Right atrium auricular region (tissue), 2 donors: ENCODE measurements at regions not wholly inside any gene's neighbourhood (a gene's known extent, or its start where the extent isn't known, plus 50 kb on each side); places are given as distances from the start of the nearest gene placed in this dataset.
"Not testable (repeated sequence)": the region's sequence is repeated elsewhere in the genome, so short reads cannot be mapped to it uniquely, and the experiment has no call there.

Source experiments
- DNase-seq: peaks from one replicate; pipeline ENCODE4 v3.0.0-alpha.2; 2019; ENCODE audit warnings: low spot score
- H3K27ac ChIP-seq, 2 donors: fragments of 200-600 bp; sonication (generic); 1 replicate in 1 of 2; 2 replicates in 1 of 2; pipeline ENCODE4 v1.5.1; 2016 to 2019
- H3K27me3 ChIP-seq, 2 donors: fragments of 200-600 bp; sonication (generic); one replicate each; pipeline versions ENCODE4 v1.5.1 to v1.6.0; 2017 to 2019
- H3K36me3 ChIP-seq: fragments of 200-600 bp; sonication (generic); one replicate; pipeline ENCODE4 v1.5.1; 2016
- H3K4me1 ChIP-seq, 2 donors: fragments of 200-600 bp; sonication (generic); one replicate each; pipeline versions ENCODE4 v1.5.1 to v1.6.0; 2017 to 2019
- H3K4me3 ChIP-seq, 2 donors: fragments of 200-600 bp; sonication (generic); 1 replicate in 1 of 2; 2 replicates in 1 of 2; pipeline ENCODE4 v1.5.1; 2017 to 2019; ENCODE audit warnings: mild to moderate bottlenecking in 1 of 2, moderate library complexity in 1 of 2
- H3K9me3 ChIP-seq, 2 donors: fragments of 200-600 bp; sonication (generic); one replicate each; pipeline ENCODE4 v1.5.1; 2019
- CTCF ChIP-seq, 2 donors: fragments of 200-600 bp; sonication (generic); IDR thresholded peaks; one replicate each; pipeline ENCODE4 v1.5.1; 2019; ENCODE audit warnings: antibody characterized with exemption in 2 of 2

- Histone ChIP-seq H3K27me3 (no peaks in the 10 kb centered on the region), H3K36me3 (no peaks in the 10 kb centered on the region), H3K4me3 (no peak overlapping the region), H3K27ac (no peak overlapping the region), H3K4me1 (no peaks in the 10 kb centered on the region), H3K9me3 (no peaks in the 10 kb centered on the region)
- TF ChIP-seq CTCF (IDR thresholded peaks at IDR 0.05): no peak
- DNase-seq: no peak
These were observed 249.7 kb downstream of the ENC1 start for GRCh38 chr5:74390822-74391221.

- H3K9me3 ChIP-seq: no peaks in the 10 kb centered on the region
- no peaks in the 10 kb centered on the region for H3K27me3 ChIP-seq
- H3K4me3 ChIP-seq: no peak overlapping the region
- no peak overlapping the region for H3K27ac ChIP-seq
- H3K4me1 ChIP-seq: peaks cover 0 to under 1% of the 10 kb centered on the region in 2 donors
- DNase-seq: no peak
- no peak for TF ChIP-seq CTCF (IDR thresholded peaks at IDR 0.05)
- no peaks in the 10 kb centered on the region for H3K36me3 ChIP-seq
These were observed 250.3 kb downstream of the ENC1 start for GRCh38 chr5:74390306-74390637.

GRCh38 chr5:74389531-74390305 is 250.8 kb downstream of the ENC1 start:
- Histone ChIP-seq H3K4me1 (peaks cover 0 to 6% of the 10 kb centered on the region in 2 donors), H3K4me3 (no peak overlapping the region), H3K36me3 (no peaks in the 10 kb centered on the region), H3K27me3 (no peaks in the 10 kb centered on the region), H3K27ac (no peak overlapping the region), H3K9me3 (no peaks in the 10 kb centered on the region)
- TF ChIP-seq CTCF (IDR thresholded peaks at IDR 0.05): no peak
- DNase-seq: no peak

GRCh38 chr5:74388411-74388810 is 252.1 kb downstream of the ENC1 start:
- H3K27me3 ChIP-seq, H3K4me3 ChIP-seq, DNase-seq, H3K9me3 ChIP-seq, H3K27ac ChIP-seq, H3K36me3 ChIP-seq: not testable (repeated sequence)
- H3K4me1 ChIP-seq: peaks cover 0 to 19% of the 10 kb centered on the region in 2 donors

- no peak for DNase-seq
- H3K4me1 ChIP-seq: peaks cover 0 to 30% of the 10 kb centered on the region in 2 donors
- no peaks in the 10 kb centered on the region for H3K27me3 ChIP-seq
- no peak overlapping the region for H3K27ac ChIP-seq
- H3K4me3 ChIP-seq: no peak overlapping the region
- H3K9me3 ChIP-seq: no peaks in the 10 kb centered on the region
- no peak for TF ChIP-seq CTCF (IDR thresholded peaks at IDR 0.05)
- no peaks in the 10 kb centered on the region for H3K36me3 ChIP-seq
These were observed 253.8 kb downstream of the ENC1 start for GRCh38 chr5:74386571-74387334.

- Histone ChIP-seq H3K27ac (no peak overlapping the region), H3K9me3 (no peaks in the 10 kb centered on the region), H3K4me3 (no peak overlapping the region), H3K27me3 (no peaks in the 10 kb centered on the region), H3K36me3 (no peaks in the 10 kb centered on the region), H3K4me1 (peaks cover 0 to 30% of the 10 kb centered on the region in 2 donors)
- TF ChIP-seq CTCF (IDR thresholded peaks at IDR 0.05): no peak
- no peak for DNase-seq
These were observed 255.7 kb downstream of the ENC1 start for GRCh38 chr5:74384851-74385250.
